ENCODE measurements at regions not wholly inside any gene's neighbourhood (a gene's known extent, or its start where the extent isn't known, plus 50 kb on each side); places are given as distances from the start of the nearest gene placed in this dataset.

DNA sequence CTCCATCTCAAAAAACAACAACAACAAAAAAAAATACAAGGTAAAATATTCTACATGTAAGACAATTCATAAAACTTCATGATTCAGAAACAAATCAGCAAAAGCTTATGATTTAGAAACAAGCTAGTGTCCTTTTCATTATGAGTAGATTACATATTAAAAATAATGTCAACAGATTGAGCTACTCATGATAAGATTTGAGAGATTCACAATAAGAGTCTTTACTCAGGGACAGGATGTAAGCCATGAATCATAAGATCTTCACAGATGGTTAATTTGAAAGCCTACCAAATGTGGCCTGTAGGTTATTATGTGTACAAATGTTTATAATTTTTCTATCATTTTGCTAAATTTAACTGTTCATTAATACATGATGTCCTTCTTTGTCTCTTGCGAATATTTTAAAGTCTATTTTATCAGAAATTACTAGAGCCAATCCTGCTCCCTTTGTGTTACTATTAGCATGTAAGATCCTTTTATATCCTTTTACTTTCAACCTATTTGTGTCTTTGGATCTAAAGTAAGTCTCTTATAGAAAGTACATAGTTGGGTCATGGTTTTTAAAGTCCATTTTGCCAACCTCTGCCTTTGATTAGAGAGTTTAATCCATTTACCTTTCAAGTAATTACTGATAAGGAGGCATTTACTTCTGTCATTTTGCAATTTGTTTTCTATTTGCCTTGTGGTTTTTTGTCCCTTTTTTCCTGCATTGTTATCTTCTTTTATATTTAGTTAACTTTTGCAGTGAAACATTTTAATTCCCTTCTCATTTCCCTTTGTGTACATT, 68.3 kb upstream of the RXFP2 start:
- ChIA-PET POLR2A (no interaction called here), CTCF (no interaction called here)
- H3K27me3 ChIP-seq (replicated peaks in 2 of 5; ENCODE audit: control insufficient read depth in 4 of 5, insufficient read depth in 5 of 5, low read length in 4 of 5) = peaks cover 0 to 3% (median 0%) of the 10 kb centered on the region in 5 experiments
- no peak overlapping the region for H3K4me3 ChIP-seq (ENCODE audit: control insufficient read depth in 1 of 7, extremely low read depth in 1 of 7, insufficient read depth in 4 of 7, low read depth in 2 of 7, low read length in 6 of 7)
- H3K4me1 ChIP-seq (ENCODE audit: control extremely low read depth in 1 of 4, control insufficient read depth in 4 of 4, insufficient read depth in 4 of 4, low read length in 3 of 4) = no peaks in the 10 kb centered on the region
- H3K9me3 ChIP-seq (ENCODE audit: control extremely low read depth in 1 of 5, control insufficient read depth in 4 of 5, insufficient read depth in 2 of 5, low read depth in 1 of 5, low read length in 4 of 5) = no peaks in the 10 kb centered on the region
- H3K36me3 ChIP-seq (ENCODE audit: control insufficient read depth in 4 of 4, insufficient read depth in 4 of 4, low read length in 3 of 4) = no peaks in the 10 kb centered on the region
- no CpG with 5 or more reads among the region's 1 CpG for WGBS (ENCODE audit: insufficient coverage)
- H3K27ac ChIP-seq (ENCODE audit: insufficient read depth in 1 of 2, low read depth in 1 of 2, low read length in 2 of 2, poor library complexity in 1 of 2, severe bottlenecking in 2 of 2) = no peak overlapping the region
- no peak for DNase-seq

DNA sequence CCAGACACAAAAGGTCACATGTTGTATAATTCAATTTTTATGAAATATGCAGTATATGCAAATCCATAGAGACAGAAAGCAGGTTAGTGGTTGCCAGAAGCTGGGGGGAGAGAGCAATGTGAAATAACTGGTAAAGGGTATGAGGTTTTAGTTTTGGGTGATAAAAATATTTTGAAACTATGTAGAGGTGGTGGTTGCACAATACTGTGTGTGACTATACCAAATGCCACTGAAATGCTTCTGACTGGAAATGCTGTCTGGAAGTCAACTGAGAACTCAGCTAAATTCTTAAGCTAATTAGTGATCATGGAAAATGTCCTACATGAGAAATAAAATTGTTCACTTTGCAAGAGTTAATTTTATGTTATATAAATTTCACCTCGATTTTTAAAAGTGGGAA, 65.3 kb upstream of the RXFP2 start:
- H3K4me1 ChIP-seq (ENCODE audit: control extremely low read depth in 1 of 4, control insufficient read depth in 4 of 4, insufficient read depth in 4 of 4, low read length in 3 of 4) = no peaks in the 10 kb centered on the region
- ChIA-PET CTCF (no interaction called here), POLR2A (no interaction called here)
- DNase-seq = no peak
- WGBS (ENCODE audit: insufficient coverage) = no CpG with 5 or more reads among the region's 1 CpG
- no peaks in the 10 kb centered on the region for H3K9me3 ChIP-seq (ENCODE audit: control extremely low read depth in 1 of 5, control insufficient read depth in 4 of 5, insufficient read depth in 2 of 5, low read depth in 1 of 5, low read length in 4 of 5)
- peaks cover 0 to 3% (median 0%) of the 10 kb centered on the region in 5 experiments for H3K27me3 ChIP-seq (replicated peaks in 2 of 5; ENCODE audit: control insufficient read depth in 4 of 5, insufficient read depth in 5 of 5, low read length in 4 of 5)
- no peak overlapping the region for H3K27ac ChIP-seq (ENCODE audit: insufficient read depth in 1 of 2, low read depth in 1 of 2, low read length in 2 of 2, poor library complexity in 1 of 2, severe bottlenecking in 2 of 2)
- H3K36me3 ChIP-seq (ENCODE audit: control insufficient read depth in 4 of 4, insufficient read depth in 4 of 4, low read length in 3 of 4) = no peaks in the 10 kb centered on the region
- no peak overlapping the region for H3K4me3 ChIP-seq (ENCODE audit: control insufficient read depth in 1 of 7, extremely low read depth in 1 of 7, insufficient read depth in 4 of 7, low read depth in 2 of 7, low read length in 6 of 7)

DNA sequence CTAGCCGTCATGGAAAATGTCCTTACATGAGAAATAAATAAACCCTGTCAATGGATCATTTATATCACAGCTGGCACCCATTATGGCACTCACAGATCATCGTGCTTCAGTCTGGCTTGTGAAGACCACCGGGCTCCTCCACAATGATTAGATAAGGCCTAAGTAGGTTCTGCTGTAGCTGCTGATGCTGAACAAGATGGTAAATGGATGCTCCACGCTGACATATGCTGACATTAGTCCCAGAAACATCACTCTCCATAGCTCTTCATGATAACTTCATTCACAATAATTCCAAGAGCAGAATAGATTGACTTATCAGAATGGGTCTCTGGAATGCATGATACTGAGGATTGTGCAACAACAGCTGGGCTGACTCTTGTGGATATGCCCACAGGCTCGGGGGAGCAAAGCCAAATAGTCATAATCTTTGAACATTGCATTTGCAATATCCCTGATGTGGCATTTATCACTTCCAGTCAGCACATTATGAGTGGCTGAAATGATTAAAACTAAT, 63.8 kb upstream of the RXFP2 start:
- no peak overlapping the region for H3K27ac ChIP-seq (ENCODE audit: insufficient read depth in 1 of 2, low read depth in 1 of 2, low read length in 2 of 2, poor library complexity in 1 of 2, severe bottlenecking in 2 of 2)
- H3K4me1 ChIP-seq (ENCODE audit: control extremely low read depth in 1 of 4, control insufficient read depth in 4 of 4, insufficient read depth in 4 of 4, low read length in 3 of 4) = no peaks in the 10 kb centered on the region
- CTCF ChIA-PET = no interaction called here
- H3K27me3 ChIP-seq (replicated peaks in 2 of 5; ENCODE audit: control insufficient read depth in 4 of 5, insufficient read depth in 5 of 5, low read length in 4 of 5) = peaks cover 0 to 3% (median 0%) of the 10 kb centered on the region in 5 experiments
- no peak for DNase-seq
- H3K36me3 ChIP-seq (ENCODE audit: control insufficient read depth in 4 of 4, insufficient read depth in 4 of 4, low read length in 3 of 4) = no peaks in the 10 kb centered on the region
- POLR2A ChIA-PET = no interaction called here
- no peak overlapping the region for H3K4me3 ChIP-seq (ENCODE audit: control insufficient read depth in 1 of 7, extremely low read depth in 1 of 7, insufficient read depth in 4 of 7, low read depth in 2 of 7, low read length in 6 of 7)
- peaks cover 0 to 2% (median 0%) of the 10 kb centered on the region in 5 experiments for H3K9me3 ChIP-seq (ENCODE audit: control extremely low read depth in 1 of 5, control insufficient read depth in 4 of 5, insufficient read depth in 2 of 5, low read depth in 1 of 5, low read length in 4 of 5)
- 100% methylated on average over 3 of the region's 5 CpGs for WGBS (ENCODE audit: insufficient coverage)

DNA sequence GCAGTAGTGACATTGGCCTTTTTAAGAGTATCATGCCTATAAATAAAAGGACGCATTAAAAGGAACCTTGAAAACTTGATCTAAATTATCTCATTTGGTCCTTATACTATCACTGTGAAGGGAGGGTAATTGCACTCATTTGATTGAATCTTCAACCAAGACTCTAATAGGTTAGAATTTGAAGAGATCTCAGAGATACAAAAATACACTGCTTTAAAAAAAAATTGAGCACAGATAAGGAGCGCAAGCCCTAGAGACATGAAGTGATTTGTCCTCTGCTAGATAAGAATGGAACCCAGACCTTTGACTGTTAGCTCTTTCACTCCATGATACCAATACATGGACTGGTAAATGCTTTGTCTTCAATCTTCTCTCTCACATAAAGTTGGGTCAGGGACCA, 58.2 kb upstream of the RXFP2 start:
- H3K27me3 ChIP-seq (replicated peaks in 2 of 5; ENCODE audit: control insufficient read depth in 4 of 5, insufficient read depth in 5 of 5, low read length in 4 of 5) = peaks cover 0 to 2% (median 0%) of the 10 kb centered on the region in 5 experiments
- ChIA-PET CTCF (no interaction called here), POLR2A (no interaction called here)

DNA sequence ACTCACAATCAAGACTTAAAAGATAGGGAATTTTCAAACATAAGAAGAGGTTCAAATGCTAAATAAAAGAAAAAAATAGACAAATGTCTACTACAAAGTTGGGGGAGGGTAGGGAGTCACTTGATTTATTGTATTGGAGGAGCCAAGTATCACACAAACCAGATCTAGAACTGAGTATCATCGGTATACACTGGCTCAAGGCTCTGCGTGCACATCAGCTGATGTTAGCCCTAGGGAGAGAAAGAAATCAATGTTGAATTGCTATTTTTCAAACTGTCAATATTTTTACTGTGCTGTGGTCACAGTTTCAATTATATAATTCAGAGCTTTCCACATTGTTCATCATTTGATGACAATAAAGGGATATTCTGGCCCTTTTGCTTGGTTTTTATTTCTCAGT, 54.9 kb upstream of the RXFP2 start:
- POLR2A ChIA-PET = no interaction called here
- peaks cover 0 to 2% (median 0%) of the 10 kb centered on the region in 5 experiments for H3K9me3 ChIP-seq (ENCODE audit: control extremely low read depth in 1 of 5, control insufficient read depth in 4 of 5, insufficient read depth in 2 of 5, low read depth in 1 of 5, low read length in 4 of 5)

More for the DNA sequence above, 58.2 kb upstream of the RXFP2 start:
- H3K4me1 ChIP-seq (ENCODE audit: control extremely low read depth in 1 of 4, control insufficient read depth in 4 of 4, insufficient read depth in 4 of 4, low read length in 3 of 4) = no peaks in the 10 kb centered on the region
- DNase-seq = no peak
- no peak overlapping the region for H3K27ac ChIP-seq (ENCODE audit: insufficient read depth in 1 of 2, low read depth in 1 of 2, low read length in 2 of 2, poor library complexity in 1 of 2, severe bottlenecking in 2 of 2)
- no peaks in the 10 kb centered on the region for H3K36me3 ChIP-seq (ENCODE audit: control insufficient read depth in 4 of 4, insufficient read depth in 4 of 4, low read length in 3 of 4)
- H3K9me3 ChIP-seq (ENCODE audit: control extremely low read depth in 1 of 5, control insufficient read depth in 4 of 5, insufficient read depth in 2 of 5, low read depth in 1 of 5, low read length in 4 of 5) = peaks cover 0 to 2% (median 0%) of the 10 kb centered on the region in 5 experiments
- H3K4me3 ChIP-seq (ENCODE audit: control insufficient read depth in 1 of 7, extremely low read depth in 1 of 7, insufficient read depth in 4 of 7, low read depth in 2 of 7, low read length in 6 of 7) = no peak overlapping the region
- WGBS (ENCODE audit: insufficient coverage) = 80% methylated on average over 1 of the region's 2 CpGs

DNA sequence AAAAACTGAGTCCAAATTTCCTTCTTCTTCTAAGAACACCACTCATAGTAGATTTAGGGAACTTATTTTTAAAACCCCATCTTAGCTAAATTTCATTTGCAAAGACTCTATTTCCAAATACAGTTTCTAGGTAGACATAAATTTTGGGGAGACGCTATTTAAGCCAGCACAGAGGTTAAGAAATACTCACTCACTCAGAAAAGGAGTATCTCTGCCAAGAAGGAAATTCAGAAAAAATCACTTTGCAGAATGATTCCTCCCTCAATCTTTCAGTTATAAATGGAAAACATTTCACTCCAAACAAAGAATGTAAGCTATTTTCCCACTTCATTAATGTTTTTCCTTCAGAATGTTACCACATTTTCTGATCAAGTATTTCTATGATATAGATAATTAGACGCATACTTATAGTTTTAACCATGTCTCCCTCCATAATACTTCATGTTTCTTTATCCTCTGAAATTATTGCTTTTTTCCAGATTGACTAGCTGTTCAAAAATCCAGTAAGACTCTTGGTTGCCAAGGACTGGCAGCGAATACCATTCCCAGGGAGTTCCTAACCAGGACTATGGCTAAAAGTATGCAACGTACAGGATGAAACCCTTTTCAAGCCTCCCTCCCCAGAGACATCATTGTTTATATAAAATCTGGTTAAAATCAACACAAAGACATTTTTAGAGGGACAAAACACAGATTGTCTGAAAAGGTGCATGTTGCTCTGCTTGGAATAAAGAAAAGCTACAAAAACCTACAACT, 52.5 kb upstream of the RXFP2 start:
- no peaks in the 10 kb centered on the region for H3K9me3 ChIP-seq (ENCODE audit: control extremely low read depth in 1 of 5, control insufficient read depth in 4 of 5, insufficient read depth in 2 of 5, low read depth in 1 of 5, low read length in 4 of 5)
- no peaks in the 10 kb centered on the region for H3K36me3 ChIP-seq (ENCODE audit: control insufficient read depth in 4 of 4, insufficient read depth in 4 of 4, low read length in 3 of 4)
- H3K4me1 ChIP-seq (ENCODE audit: control extremely low read depth in 1 of 4, control insufficient read depth in 4 of 4, insufficient read depth in 4 of 4, low read length in 3 of 4) = no peaks in the 10 kb centered on the region
- H3K27me3 ChIP-seq (replicated peaks in 2 of 5; ENCODE audit: control insufficient read depth in 4 of 5, insufficient read depth in 5 of 5, low read length in 4 of 5) = peaks cover 0 to 3% (median 0%) of the 10 kb centered on the region in 5 experiments
- 100% methylated on average over 1 of the region's 4 CpGs for WGBS (ENCODE audit: insufficient coverage)
- ChIA-PET CTCF (no interaction called here), POLR2A (no interaction called here)
- no peak for DNase-seq
- H3K4me3 ChIP-seq (ENCODE audit: control insufficient read depth in 1 of 7, extremely low read depth in 1 of 7, insufficient read depth in 4 of 7, low read depth in 2 of 7, low read length in 6 of 7) = no peak overlapping the region
- no peak overlapping the region for H3K27ac ChIP-seq (ENCODE audit: insufficient read depth in 1 of 2, low read depth in 1 of 2, low read length in 2 of 2, poor library complexity in 1 of 2, severe bottlenecking in 2 of 2)

More for the DNA sequence above, 54.9 kb upstream of the RXFP2 start:
- Histone ChIP-seq H3K36me3 (ENCODE audit: control insufficient read depth in 4 of 4, insufficient read depth in 4 of 4, low read length in 3 of 4) (no peaks in the 10 kb centered on the region), H3K4me3 (ENCODE audit: control insufficient read depth in 1 of 7, extremely low read depth in 1 of 7, insufficient read depth in 4 of 7, low read depth in 2 of 7, low read length in 6 of 7) (no peak overlapping the region), H3K27me3 (replicated peaks in 2 of 5; ENCODE audit: control insufficient read depth in 4 of 5, insufficient read depth in 5 of 5, low read length in 4 of 5) (peaks cover 0 to 3% (median 0%) of the 10 kb centered on the region in 5 experiments), H3K27ac (ENCODE audit: insufficient read depth in 1 of 2, low read depth in 1 of 2, low read length in 2 of 2, poor library complexity in 1 of 2, severe bottlenecking in 2 of 2) (no peak overlapping the region), H3K4me1 (ENCODE audit: control extremely low read depth in 1 of 4, control insufficient read depth in 4 of 4, insufficient read depth in 4 of 4, low read length in 3 of 4) (no peaks in the 10 kb centered on the region)
- no peak for DNase-seq
- CTCF ChIA-PET = no interaction called here
- 93% methylated on average over 2 of the region's 2 CpGs for WGBS (ENCODE audit: insufficient coverage)

Data from common myeloid progenitor, CD34-positive (primary cell).